ENCODE measurements at regions not wholly inside any gene's neighbourhood (a gene's known extent, or its start where the extent isn't known, plus 50 kb on each side); places are given as distances from the start of the nearest gene placed in this dataset.

GRCh38 chr21:41009398-41010100 is 158.4 kb upstream of the BACE2 start:
- 51 to 69% methylated on average over 4 to 5 of the region's 5 CpGs for WGBS, 2 donors (ENCODE audit: low coverage in 1 of 2)
- TF ChIP-seq POLR2AphosphoS5 (IDR thresholded peaks at IDR 0.05) (no peak), POLR2A (IDR thresholded peaks at IDR 0.05) (no peak), EP300 (IDR thresholded peaks at IDR 0.05) (no peak), CTCF (IDR thresholded peaks at IDR 0.05) (no peak)
- Histone ChIP-seq H3K9me3 (no peaks in the 10 kb centered on the region), H3K27me3 (peaks cover 41% of the 10 kb centered on the region), H3K27ac (no peak overlapping the region), H3K4me3 (no peak overlapping the region), H3K4me1 (no peaks in the 10 kb centered on the region), H3K36me3 (no peaks in the 10 kb centered on the region)
- ATAC-seq, result no peak

GRCh38 chr21:41010101-41010435 is 157.9 kb upstream of the BACE2 start:
- WGBS, 2 donors (ENCODE audit: low coverage in 1 of 2), result 38 to 49% methylated on average over 6 of the region's 6 CpGs
- no peak overlapping the region for H3K4me3 ChIP-seq
- H3K36me3 ChIP-seq, result no peaks in the 10 kb centered on the region
- no peak for ATAC-seq
- H3K4me1 ChIP-seq, result no peaks in the 10 kb centered on the region
- peaks cover 41% of the 10 kb centered on the region for H3K27me3 ChIP-seq
- H3K27ac ChIP-seq, result no peak overlapping the region
- H3K9me3 ChIP-seq, result no peaks in the 10 kb centered on the region
- TF ChIP-seq EP300 (IDR thresholded peaks at IDR 0.05) (no peak), CTCF (IDR thresholded peaks at IDR 0.05) (no peak), POLR2A (IDR thresholded peaks at IDR 0.05) (no peak), POLR2AphosphoS5 (IDR thresholded peaks at IDR 0.05) (no peak)

- H3K9me3 ChIP-seq, result no peaks in the 10 kb centered on the region
- no peak overlapping the region for H3K27ac ChIP-seq
- H3K4me1 ChIP-seq, result no peaks in the 10 kb centered on the region
- WGBS, 2 donors (ENCODE audit: low coverage in 1 of 2), result 52 to 55% methylated on average over 6 to 10 of the region's 16 CpGs
- no peak for ATAC-seq
- no peaks in the 10 kb centered on the region for H3K36me3 ChIP-seq
- H3K4me3 ChIP-seq, result no peak overlapping the region
- H3K27me3 ChIP-seq, result peaks cover 41% of the 10 kb centered on the region
- TF ChIP-seq EP300 (IDR thresholded peaks at IDR 0.05), result no peak
- TF ChIP-seq POLR2A (IDR thresholded peaks at IDR 0.05), result no peak
- no peak for TF ChIP-seq CTCF (IDR thresholded peaks at IDR 0.05)
- TF ChIP-seq POLR2AphosphoS5 (IDR thresholded peaks at IDR 0.05), result no peak
Observed at GRCh38 chr21:41011098-41011731, 156.7 kb upstream of the BACE2 start.

- TF ChIP-seq POLR2A (IDR thresholded peaks at IDR 0.05), result no peak
- no peak for TF ChIP-seq CTCF (IDR thresholded peaks at IDR 0.05)
- TF ChIP-seq POLR2AphosphoS5 (IDR thresholded peaks at IDR 0.05), result no peak
- no peak for TF ChIP-seq EP300 (IDR thresholded peaks at IDR 0.05)
- no peaks in the 10 kb centered on the region for H3K9me3 ChIP-seq
- H3K36me3 ChIP-seq, result no peaks in the 10 kb centered on the region
- 36 to 71% methylated on average over 6 to 9 of the region's 16 CpGs for WGBS, 2 donors (ENCODE audit: low coverage in 1 of 2)
- H3K4me3 ChIP-seq, result no peak overlapping the region
- peaks cover 41% of the 10 kb centered on the region for H3K27me3 ChIP-seq
- H3K4me1 ChIP-seq, result no peaks in the 10 kb centered on the region
- no peak overlapping the region for H3K27ac ChIP-seq
- no peak for ATAC-seq
Observed at GRCh38 chr21:41011951-41012366, 156.0 kb upstream of the BACE2 start.

- Histone ChIP-seq H3K4me1 (no peaks in the 10 kb centered on the region), H3K36me3 (no peaks in the 10 kb centered on the region), H3K9me3 (no peaks in the 10 kb centered on the region), H3K27me3 (peaks cover 41% of the 10 kb centered on the region), H3K4me3 (no peak overlapping the region), H3K27ac (no peak overlapping the region)
- TF ChIP-seq EP300 (IDR thresholded peaks at IDR 0.05) (no peak), CTCF (IDR thresholded peaks at IDR 0.05) (no peak), POLR2A (IDR thresholded peaks at IDR 0.05) (no peak), POLR2AphosphoS5 (IDR thresholded peaks at IDR 0.05) (no peak)
- 93 to 96% methylated on average over 3 of the region's 3 CpGs for WGBS, 2 donors (ENCODE audit: low coverage in 1 of 2)
- no peak for ATAC-seq
Observed at GRCh38 chr21:41012425-41012824, 155.5 kb upstream of the BACE2 start.

Data from gastroesophageal sphincter (tissue), 4 donors.